ENCODE measurements at regions not wholly inside any gene's neighbourhood (a gene's known extent, or its start where the extent isn't known, plus 50 kb on each side); places are given as distances from the start of the nearest gene placed in this dataset.
"Not testable (repeated sequence)": the region's sequence is repeated elsewhere in the genome, so short reads cannot be mapped to it uniquely, and the experiment has no call there.

- TF ChIP-seq, protein P1, sequence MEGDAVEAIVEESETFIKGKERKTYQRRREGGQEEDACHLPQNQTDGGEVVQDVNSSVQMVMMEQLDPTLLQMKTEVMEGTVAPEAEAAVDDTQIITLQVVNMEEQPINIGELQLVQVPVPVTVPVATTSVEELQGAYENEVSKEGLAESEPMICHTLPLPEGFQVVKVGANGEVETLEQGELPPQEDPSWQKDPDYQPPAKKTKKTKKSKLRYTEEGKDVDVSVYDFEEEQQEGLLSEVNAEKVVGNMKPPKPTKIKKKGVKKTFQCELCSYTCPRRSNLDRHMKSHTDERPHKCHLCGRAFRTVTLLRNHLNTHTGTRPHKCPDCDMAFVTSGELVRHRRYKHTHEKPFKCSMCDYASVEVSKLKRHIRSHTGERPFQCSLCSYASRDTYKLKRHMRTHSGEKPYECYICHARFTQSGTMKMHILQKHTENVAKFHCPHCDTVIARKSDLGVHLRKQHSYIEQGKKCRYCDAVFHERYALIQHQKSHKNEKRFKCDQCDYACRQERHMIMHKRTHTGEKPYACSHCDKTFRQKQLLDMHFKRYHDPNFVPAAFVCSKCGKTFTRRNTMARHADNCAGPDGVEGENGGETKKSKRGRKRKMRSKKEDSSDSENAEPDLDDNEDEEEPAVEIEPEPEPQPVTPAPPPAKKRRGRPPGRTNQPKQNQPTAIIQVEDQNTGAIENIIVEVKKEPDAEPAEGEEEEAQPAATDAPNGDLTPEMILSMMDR (IDR thresholded peaks at IDR 0.05): not testable (repeated sequence)
- TF ChIP-seq ZFX (IDR thresholded peaks at IDR 0.05; ENCODE audit: borderline replicate concordance): not testable (repeated sequence)
Observed at GRCh38 chr9:41047792-41048191, 80.7 kb downstream of the FOXD4L6 start.

Measured in 22Rv1 (cell line).